GM19395 (cell line): ENCODE measurements at regions not wholly inside any gene's neighbourhood (a gene's known extent, or its start where the extent isn't known, plus 50 kb on each side); places are given as distances from the start of the nearest gene placed in this dataset.
A peak's percentile ranks its signal among the peaks of the same experiment; 100 is the strongest.

Experiments used
- ATAC-seq: cut with Tn5 transposase; IDR thresholded peaks from one replicate; pipeline ENCODE4 v1.9.1; 2021; ENCODE audit warnings: mild to moderate bottlenecking, moderate library complexity; ENCODE audit not compliant: unreplicated experiment

GRCh38 chr4:18250564-18250963, 229.0 kb upstream of the LCORL start:
- peak; percentile 55 for ATAC-seq

GRCh38 chr4:18248611-18249010, 227.1 kb upstream of the LCORL start:
- no peak for ATAC-seq

- ATAC-seq = no peak
Observed at GRCh38 chr4:18247189-18247588, 225.6 kb upstream of the LCORL start.

DNA sequence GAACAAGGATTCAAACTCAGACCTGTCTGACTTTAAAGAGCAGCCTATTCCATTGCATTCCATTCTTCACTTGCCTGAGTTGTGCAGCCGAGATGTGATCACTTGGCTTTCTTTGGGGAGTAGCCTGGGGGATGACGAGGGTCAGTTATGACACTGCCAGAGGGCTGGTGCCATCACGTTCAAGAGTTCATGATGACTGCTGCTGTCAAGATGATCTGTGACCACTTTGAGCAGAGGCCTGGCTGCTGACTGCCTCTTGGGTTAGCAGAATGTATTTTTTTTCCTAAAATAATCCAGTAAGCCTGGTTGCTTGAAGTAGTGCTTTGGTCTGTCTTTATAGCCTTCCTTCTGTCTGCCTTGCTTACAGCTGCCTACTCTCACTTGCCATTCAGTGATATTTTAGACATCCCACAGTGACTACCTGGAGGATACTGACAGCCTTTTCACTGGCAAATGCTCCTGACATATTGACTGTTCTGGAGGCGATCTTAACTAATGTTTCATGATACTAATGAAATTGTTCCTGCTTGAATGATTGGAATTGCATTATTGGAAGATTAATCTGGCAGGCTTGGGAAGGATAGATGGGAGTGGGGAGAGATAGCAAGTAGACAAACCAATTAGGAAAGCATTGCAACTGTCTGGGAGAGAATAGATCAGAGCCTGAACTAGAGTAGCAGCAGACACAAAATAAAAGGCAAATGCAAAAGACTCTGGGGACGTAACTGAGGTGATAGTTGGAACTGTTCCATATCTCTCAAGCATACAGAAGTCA, 221.6 kb upstream of the LCORL start:
- ATAC-seq = no peak

DNA sequence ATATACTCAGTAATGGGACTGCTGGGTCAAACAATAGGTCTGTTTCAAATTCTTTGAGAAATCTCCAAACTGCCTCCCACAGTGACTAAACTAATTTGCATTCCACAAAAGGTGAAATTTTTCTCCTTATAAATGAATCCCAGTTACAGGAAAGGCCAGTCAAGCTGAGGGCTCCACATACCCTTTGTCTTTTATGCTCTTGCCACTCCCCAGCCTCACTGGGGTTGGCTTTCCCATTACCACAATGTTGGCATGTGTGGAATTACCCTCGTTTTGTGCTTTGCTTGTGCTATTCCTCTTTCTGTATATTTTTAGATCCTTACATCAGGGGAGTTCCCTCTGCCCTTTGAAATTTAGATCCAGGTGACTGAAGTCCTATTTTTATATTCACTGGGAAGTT, 220.2 kb upstream of the LCORL start:
- ATAC-seq = no peak

DNA sequence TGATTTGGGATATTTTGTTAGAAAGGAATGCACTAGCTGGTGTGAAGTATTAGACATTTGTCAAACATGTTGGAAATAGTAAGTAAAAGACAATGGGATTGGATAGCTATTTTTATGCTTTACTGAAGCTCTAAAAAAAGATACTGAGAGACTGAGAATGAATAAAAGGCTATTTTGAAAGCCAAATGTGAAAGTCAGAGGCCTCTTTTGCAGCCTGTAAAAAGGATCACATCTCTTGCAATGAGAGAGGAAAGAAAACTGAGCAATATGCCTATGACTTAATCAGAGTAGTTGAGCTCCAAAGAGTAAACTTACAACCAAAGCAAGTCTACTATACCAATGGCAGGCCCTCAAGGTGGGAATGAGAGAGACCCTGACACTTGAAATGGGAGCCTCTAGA, 212.6 kb upstream of the LCORL start:
- ATAC-seq = no peak

GRCh38 chr4:18231726-18232125, 210.2 kb upstream of the LCORL start:
- no peak for ATAC-seq

- ATAC-seq = no peak
Observed at GRCh38 chr4:18227880-18228279, 206.3 kb upstream of the LCORL start.

DNA sequence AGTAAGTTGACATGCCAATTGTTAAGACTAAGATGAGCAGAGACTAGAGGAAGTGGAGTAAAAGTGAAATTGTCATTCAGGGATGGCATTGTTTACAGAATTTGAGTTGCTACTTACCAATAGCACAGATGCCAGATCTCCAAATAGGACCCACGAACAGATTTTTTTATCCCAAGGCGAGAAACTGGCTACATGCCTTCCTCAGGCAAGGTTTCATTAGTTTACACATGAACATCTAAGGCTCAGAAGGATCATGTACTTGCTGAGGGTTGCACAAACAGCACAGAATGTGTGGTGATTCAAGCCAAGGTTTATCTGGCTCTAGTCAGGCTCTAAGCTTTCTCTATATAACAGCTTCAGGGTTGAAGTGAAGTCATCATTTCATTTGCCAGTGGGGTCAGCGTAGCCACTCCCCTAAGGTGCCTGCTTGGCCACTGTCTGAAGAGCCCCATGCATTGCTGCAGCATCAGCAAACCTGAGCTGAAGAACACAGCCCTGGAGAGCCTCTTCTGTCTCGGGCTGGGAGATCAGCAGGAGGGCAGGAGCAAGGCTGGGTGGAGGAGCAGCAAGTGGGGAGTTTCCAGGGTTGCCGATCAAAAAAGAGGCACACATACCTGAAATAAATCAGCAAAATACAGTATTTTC, 193.0 kb upstream of the LCORL start:
- no peak for ATAC-seq

DNA sequence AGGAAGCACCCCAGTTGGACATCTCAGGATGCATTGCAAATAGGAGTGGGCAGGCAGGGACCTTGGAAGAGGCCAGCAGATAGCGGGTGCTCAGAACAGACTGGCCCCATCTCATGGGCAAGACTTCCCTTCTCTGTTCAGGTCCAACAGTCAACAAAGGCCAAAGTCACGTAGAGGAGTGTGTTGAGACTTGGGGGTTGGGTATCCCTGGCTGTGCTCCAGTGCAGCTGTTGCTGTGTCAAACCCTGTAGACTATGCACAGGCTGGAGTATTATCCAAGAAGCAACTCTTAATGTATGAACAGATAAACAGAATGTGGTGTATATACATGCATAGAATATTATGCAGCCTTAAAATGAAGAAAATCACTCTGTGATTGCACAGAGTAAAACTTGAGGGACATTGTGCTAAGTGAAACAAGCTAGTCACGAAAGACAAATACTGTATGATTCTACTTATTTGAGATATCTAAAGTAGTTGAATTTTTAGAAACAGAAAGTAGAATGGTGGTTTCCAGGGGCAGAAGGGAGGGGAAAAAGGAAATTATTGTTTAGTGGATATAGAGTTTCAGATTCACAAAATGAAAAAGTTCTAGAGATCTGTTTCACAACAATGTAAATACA, 192.1 kb upstream of the LCORL start:
- peak; percentile 54 for ATAC-seq

DNA sequence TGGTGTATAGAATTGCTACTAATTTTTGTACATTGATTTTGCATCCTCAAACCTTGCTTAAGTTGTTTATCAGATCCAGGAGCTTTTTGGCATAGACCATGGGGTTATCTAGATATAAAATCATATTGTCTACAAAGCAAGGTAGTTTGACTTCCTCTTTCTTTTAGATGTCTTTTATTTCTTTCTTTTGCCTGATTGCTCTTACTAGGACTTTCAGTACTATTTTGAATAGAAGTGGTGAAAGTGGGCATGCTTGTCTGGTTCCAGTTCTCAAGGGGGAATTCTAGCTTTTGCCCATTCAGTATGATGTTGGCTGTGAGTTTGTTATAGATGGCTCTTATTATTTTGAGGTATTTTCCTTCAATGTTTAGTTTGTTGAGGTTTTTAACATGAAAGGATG, 187.9 kb upstream of the LCORL start:
- peak; percentile 44 for ATAC-seq

GRCh38 chr4:18203966-18204365, 182.4 kb upstream of the LCORL start:
- no peak for ATAC-seq

DNA sequence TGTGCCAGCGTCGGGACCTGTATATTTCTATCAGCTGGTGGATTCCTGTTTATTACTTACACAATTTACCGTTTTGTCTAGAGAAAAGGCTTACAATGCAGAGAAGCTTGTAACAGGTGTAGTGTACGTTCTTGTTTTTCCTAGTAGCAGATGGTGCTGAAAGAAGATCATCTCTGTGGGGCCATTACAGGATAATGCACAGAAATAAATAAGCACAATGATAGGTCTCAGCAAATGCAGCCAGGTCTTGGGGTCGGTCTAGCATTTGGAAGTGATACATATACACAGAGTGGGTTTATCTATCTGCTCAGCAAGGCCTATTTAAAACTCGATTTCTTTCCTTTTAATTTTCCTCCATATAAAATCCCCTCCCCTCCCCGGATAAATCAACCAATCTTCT, 180.9 kb upstream of the LCORL start:
- ATAC-seq = no peak

DNA sequence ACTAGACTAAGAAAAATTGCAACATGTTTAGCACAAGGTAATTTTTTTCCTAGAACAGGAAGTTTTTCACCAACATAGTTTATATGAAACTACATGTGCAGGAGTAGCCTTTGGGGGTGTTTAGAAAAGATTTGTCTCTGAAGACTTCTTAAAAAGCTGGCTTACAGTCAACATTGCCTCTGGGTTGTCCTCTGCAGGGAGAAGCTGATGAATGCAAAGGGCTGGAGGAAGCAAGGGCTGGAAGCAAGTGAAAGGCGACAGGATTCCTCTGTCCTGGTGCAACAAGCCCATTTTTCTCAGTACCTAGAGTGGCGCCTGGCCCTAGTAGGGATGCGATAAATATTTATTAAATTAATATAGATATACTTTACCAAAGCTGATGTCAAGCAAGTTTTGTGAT, 180.3 kb upstream of the LCORL start:
- ATAC-seq = no peak

- no peak for ATAC-seq
Observed at GRCh38 chr4:18198653-18199052, 177.1 kb upstream of the LCORL start.

DNA sequence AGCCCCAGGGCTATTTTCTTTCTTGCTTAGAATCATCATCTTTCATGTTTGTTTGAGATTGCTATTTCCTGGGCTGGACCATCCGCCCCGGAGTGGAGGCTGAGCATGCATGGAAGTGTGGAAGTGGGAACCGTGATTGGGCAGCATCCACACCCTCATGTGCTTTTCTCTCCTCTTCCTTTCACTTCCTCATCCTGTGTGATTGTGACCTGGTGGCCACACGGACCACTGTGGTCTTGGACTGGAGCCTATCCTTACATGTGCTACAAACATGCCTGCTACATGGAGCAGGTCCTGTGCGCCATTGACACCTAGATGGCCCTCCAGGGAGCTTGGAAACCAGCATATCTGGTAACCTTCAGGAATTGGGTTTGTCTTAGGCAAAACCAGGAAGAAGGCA, 175.9 kb upstream of the LCORL start:
- no peak for ATAC-seq

- ATAC-seq = no peak
Observed at GRCh38 chr4:18194278-18194677, 172.7 kb upstream of the LCORL start.

DNA sequence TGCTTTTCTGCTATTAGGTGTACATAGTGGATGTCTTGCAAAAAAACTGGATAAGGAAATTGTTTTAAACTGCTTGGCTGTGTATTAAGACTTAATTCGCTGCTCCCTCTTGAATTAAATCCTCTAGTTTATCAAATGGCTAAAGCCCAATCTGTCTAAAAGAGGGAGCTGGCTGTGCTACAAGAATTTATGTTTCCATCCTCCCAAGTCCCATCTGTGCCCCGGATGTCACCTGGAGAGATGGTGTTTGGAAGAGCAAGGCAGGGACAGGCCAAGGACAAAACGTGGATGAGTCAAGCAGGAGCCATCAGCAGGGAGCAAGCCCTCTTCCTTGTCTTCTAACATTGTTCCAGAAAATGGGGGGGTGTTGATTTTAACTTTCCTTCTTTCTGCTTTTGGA, 171.3 kb upstream of the LCORL start:
- ATAC-seq = no peak

- ATAC-seq = no peak
Observed at GRCh38 chr4:18185491-18185890, 163.9 kb upstream of the LCORL start.

GRCh38 chr4:18180892-18181291, 159.3 kb upstream of the LCORL start:
- ATAC-seq = no peak

GRCh38 chr4:18180122-18180521, 158.6 kb upstream of the LCORL start:
- no peak for ATAC-seq

DNA sequence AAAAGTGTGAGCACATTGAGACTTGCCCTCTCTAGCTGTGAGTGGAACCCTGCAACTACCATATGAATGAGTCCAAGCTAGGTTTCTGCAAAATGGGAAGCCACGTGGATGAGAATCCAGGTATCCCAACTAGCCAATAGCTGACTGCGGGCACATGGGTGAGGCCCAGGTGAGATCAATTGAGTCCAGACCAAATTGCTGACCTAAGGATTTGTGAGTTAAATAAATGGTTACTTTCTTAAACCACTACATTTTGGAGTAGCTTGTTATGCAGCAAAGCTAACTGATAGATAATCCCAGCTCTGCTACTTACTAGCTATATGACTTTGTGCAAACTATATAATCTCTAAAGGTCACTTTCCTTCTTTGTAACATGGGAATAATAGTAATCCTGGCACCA, 150.3 kb upstream of the LCORL start:
- ATAC-seq = no peak
